ENCODE measurements at regions not wholly inside any gene's neighbourhood (a gene's known extent, or its start where the extent isn't known, plus 50 kb on each side); places are given as distances from the start of the nearest gene placed in this dataset.

DNA sequence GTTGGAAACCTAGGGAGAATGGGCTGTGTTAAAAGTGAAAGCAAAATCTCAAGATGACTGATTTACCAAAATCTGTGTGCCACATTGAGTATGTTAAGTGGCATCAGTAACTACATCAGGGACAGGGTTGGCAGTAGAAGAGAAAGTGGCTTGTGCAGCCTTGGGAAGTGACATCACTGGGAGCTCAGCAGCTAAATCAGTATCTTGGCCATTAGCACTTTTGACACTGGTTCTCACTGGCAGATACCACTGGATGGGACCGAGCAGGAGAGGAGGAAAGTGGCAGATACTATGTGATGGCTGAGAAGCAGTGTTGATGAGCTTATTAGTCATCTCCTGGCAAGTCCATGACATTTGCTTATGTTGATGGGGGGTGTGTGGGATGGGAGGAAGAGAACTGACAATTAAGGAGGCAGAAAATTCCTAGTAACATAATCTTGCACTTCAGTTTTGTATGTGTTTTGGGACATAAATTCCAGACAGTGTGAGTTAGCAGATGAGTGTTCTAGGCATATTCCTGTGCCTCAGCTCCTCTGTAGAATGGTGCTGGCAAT is 322.2 kb downstream of the SOX4 start:
- Mint-ChIP-seq H3K4me1 (ENCODE audit: unreplicated experiment) (peaks cover 56% of the 10 kb centered on the region), H3K27me3 (no peaks in the 10 kb centered on the region), H3K27ac (peak overlapping the region; percentile 44), H3K36me3 (peaks cover 27% of the 10 kb centered on the region), H3K9me3 (no peaks in the 10 kb centered on the region), H3K4me3 (peak overlapping the region; percentile 4)
- no peak for DNase-seq (ENCODE audit: extremely low spot score, unreplicated experiment)
- TF ChIP-seq, protein P1, sequence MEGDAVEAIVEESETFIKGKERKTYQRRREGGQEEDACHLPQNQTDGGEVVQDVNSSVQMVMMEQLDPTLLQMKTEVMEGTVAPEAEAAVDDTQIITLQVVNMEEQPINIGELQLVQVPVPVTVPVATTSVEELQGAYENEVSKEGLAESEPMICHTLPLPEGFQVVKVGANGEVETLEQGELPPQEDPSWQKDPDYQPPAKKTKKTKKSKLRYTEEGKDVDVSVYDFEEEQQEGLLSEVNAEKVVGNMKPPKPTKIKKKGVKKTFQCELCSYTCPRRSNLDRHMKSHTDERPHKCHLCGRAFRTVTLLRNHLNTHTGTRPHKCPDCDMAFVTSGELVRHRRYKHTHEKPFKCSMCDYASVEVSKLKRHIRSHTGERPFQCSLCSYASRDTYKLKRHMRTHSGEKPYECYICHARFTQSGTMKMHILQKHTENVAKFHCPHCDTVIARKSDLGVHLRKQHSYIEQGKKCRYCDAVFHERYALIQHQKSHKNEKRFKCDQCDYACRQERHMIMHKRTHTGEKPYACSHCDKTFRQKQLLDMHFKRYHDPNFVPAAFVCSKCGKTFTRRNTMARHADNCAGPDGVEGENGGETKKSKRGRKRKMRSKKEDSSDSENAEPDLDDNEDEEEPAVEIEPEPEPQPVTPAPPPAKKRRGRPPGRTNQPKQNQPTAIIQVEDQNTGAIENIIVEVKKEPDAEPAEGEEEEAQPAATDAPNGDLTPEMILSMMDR (conservative IDR thresholded peaks at IDR 0.05) = no peak

- TF ChIP-seq, protein P1 (conservative IDR thresholded peaks at IDR 0.05) = no peak
- Mint-ChIP-seq H3K4me3 (peak overlapping the region; percentile 61), H3K27ac (peak overlapping the region; percentile 91), H3K27me3 (no peaks in the 10 kb centered on the region), H3K36me3 (peaks cover 19% of the 10 kb centered on the region), H3K9me3 (peaks cover 6% of the 10 kb centered on the region), H3K4me1 (ENCODE audit: unreplicated experiment) (peaks cover 53% of the 10 kb centered on the region)
- DNase-seq (ENCODE audit: extremely low spot score, unreplicated experiment) = no peak
These were observed 324.5 kb downstream of the SOX4 start for GRCh38 chr6:21918041-21918440.

DNA sequence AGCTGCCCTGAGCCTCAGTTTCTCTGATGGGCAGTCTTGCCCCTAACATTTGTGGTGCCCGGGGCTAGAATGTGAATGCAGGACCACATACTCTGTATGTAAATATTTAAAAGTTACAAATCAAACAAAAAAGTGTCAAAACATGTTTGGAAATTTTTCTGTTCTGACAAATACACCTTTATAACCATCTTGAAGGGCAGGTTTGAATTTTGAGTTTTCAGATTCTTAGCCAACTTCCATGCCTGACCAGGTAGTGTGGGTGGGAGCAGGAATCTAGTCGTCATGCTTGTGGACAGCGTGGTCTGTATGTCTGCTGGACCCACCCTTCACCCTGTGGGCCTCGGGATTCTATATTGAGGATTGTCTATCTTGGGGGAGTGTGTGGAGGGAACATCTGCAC is 325.1 kb downstream of the SOX4 start:
- TF ChIP-seq, protein P1 (conservative IDR thresholded peaks at IDR 0.05) = no peak
- Mint-ChIP-seq H3K4me1 (ENCODE audit: unreplicated experiment) (peaks cover 50% of the 10 kb centered on the region), H3K27me3 (no peaks in the 10 kb centered on the region), H3K4me3 (peak overlapping the region; percentile 61), H3K36me3 (peaks cover 13% of the 10 kb centered on the region), H3K9me3 (peaks cover 6% of the 10 kb centered on the region), H3K27ac (peak overlapping the region; percentile 91)
- no peak for DNase-seq (ENCODE audit: extremely low spot score, unreplicated experiment)

DNA sequence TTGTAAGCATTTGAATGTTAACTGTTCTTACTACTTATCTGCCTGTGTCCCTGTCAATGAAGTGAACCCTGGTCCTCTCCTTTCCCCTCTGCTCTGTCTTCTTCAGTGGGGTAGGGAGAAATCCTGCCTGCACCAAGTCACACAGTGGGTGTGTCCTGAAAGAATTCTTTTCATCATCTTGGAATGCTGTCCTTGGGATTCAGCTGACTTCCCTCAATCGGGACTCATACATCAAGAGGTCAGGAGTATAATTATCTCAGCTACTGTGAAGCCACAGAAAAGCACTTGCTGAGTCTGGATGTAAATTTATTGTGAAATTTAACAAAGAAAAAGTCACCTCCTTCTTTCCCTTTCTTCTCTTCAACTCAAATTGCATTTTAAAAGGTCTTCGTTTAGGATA is 328.5 kb downstream of the SOX4 start:
- Mint-ChIP-seq H3K36me3 (peaks cover 9% of the 10 kb centered on the region), H3K4me3 (peak overlapping the region; percentile 69), H3K9me3 (peaks cover 13% of the 10 kb centered on the region), H3K27me3 (no peaks in the 10 kb centered on the region), H3K4me1 (ENCODE audit: unreplicated experiment) (peaks cover 50% of the 10 kb centered on the region), H3K27ac (peak overlapping the region; percentile 86)
- TF ChIP-seq, protein P1 (conservative IDR thresholded peaks at IDR 0.05) = no peak
- DNase-seq (ENCODE audit: extremely low spot score, unreplicated experiment) = no peak

DNA sequence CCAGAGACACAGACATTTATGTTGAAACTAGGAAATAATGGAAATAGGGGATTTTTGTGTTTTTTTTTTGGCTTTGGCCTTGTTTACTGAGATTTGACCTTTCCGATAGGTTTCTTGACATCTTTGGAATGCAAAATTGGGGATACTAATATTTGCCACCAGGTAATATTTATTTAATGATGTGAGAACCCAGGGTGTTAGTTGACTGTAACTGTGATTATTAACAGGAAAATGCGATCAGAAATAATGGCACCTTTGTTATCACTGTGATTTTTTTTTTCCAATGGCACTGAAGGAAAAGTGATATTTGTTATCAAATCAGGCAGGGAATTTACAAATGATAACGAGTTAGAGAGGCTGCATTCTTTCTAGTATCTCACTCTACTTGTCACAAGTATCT is 330.5 kb downstream of the SOX4 start:
- H3K27ac Mint-ChIP-seq = peak overlapping the region; percentile 96

More for the DNA sequence above, 330.5 kb downstream of the SOX4 start:
- no peak for DNase-seq (ENCODE audit: extremely low spot score, unreplicated experiment)
- peaks cover 53% of the 10 kb centered on the region for H3K4me1 Mint-ChIP-seq (ENCODE audit: unreplicated experiment)
- H3K4me3 Mint-ChIP-seq = peak overlapping the region; percentile 7
- peaks cover 18% of the 10 kb centered on the region for H3K36me3 Mint-ChIP-seq
- TF ChIP-seq, protein P1 (conservative IDR thresholded peaks at IDR 0.05) = no peak
- H3K27me3 Mint-ChIP-seq = no peaks in the 10 kb centered on the region
- H3K9me3 Mint-ChIP-seq = peaks cover 13% of the 10 kb centered on the region

Data from type B pancreatic cell (in vitro differentiated cells).